B cell (primary cell): ENCODE measurements at regions not wholly inside any gene's neighbourhood (a gene's known extent, or its start where the extent isn't known, plus 50 kb on each side); places are given as distances from the start of the nearest gene placed in this dataset.

Experiments
- ATAC-seq: fragments of 200-7000 bp; cut with Tn5 transposase; one replicate; pipeline ENCODE4 v1.10.0; 2021; ENCODE audit warnings: low read depth, mild to moderate bottlenecking, moderate number of reproducible peaks, moderate library complexity
- CTCF ChIA-PET: fragments of 350-600 bp; sonication (Branson Sonifier 250); formaldehyde crosslinking; loops from one replicate; lab custom pipeline; 2021; ENCODE audit warnings: antibody characterized with exemption, inconsistent platforms; lab: Charles Lee
- POLR2A ChIA-PET: fragments of 350-600 bp; sonication (Branson Sonifier 250); formaldehyde crosslinking; loops from one replicate; lab custom pipeline; 2021; ENCODE audit warnings: antibody characterized with exemption; lab: Charles Lee
- DNase-seq: peaks from one replicate; pipeline ENCODE4 v3.0.0; 2013
- H2AFZ ChIP-seq: 2 replicates; pipeline ENCODE4 v1.6.1; 2012; ENCODE audit warnings: mild to moderate bottlenecking, low read depth, low read length; ENCODE audit not compliant: insufficient read depth, poor library complexity, severe bottlenecking
- H3K27ac ChIP-seq, 2 donors: 1 replicate in 1 of 2; 2 replicates in 1 of 2; pipeline ENCODE4 v1.5.1; 2012 to 2013; ENCODE audit warnings: low read length in 2 of 2, mild to moderate bottlenecking in 2 of 2, moderate library complexity in 1 of 2
- H3K27me3 ChIP-seq, 4 experiments: fragments of 200-600 bp in 1 of 4; sonication (generic) in 1 of 4; replicated peaks in 1 of 4; 1 replicate in 2 of 4; 2 replicates in 2 of 4; pipeline versions ENCODE4 v1.6.1 to v1.7.0; 2013 to 2016; ENCODE audit warnings: low read length in 3 of 4, mild to moderate bottlenecking in 2 of 4, mixed read lengths in 1 of 4, moderate library complexity in 1 of 4; ENCODE audit not compliant: insufficient read depth in 4 of 4, control insufficient read depth in 3 of 4; ENCODE audit errors: control extremely low read depth in 1 of 4
- H3K36me3 ChIP-seq, 2 experiments: replicated peaks in 1 of 2; 1 replicate in 1 of 2; 2 replicates in 1 of 2; pipeline versions ENCODE4 v1.6.1 to v1.7.1; 2013; ENCODE audit warnings: low read length in 1 of 2; ENCODE audit not compliant: insufficient read depth in 2 of 2, control insufficient read depth in 1 of 2; ENCODE audit errors: control extremely low read depth in 1 of 2, extremely low read depth in 1 of 2
- H3K4me1 ChIP-seq, 2 donors: fragments of 200-600 bp in 1 of 2; sonication (generic) in 1 of 2; 1 replicate in 1 of 2; 2 replicates in 1 of 2; pipeline versions ENCODE4 v1.5.1 to v1.6.1; 2013 to 2017; ENCODE audit warnings: low read length in 2 of 2; ENCODE audit not compliant: control insufficient read depth in 2 of 2, insufficient read depth in 2 of 2
- H3K4me2 ChIP-seq: replicated peaks from 2 replicates; pipeline ENCODE3; 2012; ENCODE audit warnings: mild to moderate bottlenecking, low read depth, low read length; ENCODE audit not compliant: poor library complexity, severe bottlenecking
- H3K4me3 ChIP-seq, 5 experiments: fragments of 200-600 bp in 1 of 5; sonication (generic) in 1 of 5; 1 replicate in 3 of 5; 2 replicates in 2 of 5; pipeline versions ENCODE4 v1.5.1 to v1.7.0; 2011 to 2016; ENCODE audit warnings: low read length in 4 of 5, mild to moderate bottlenecking in 4 of 5, low read depth in 2 of 5, control low read depth in 1 of 5, moderate library complexity in 1 of 5; ENCODE audit not compliant: insufficient read depth in 1 of 5; ENCODE audit errors: control extremely low read depth in 1 of 5, extremely low read depth in 1 of 5
- H3K79me2 ChIP-seq: fragments of 200-600 bp; sonication (generic); one replicate; pipeline ENCODE4 v1.6.0; 2016; ENCODE audit warnings: low read length; ENCODE audit not compliant: control insufficient read depth, insufficient read depth
- H3K9ac ChIP-seq: fragments of 200-600 bp; sonication (generic); 2 replicates; pipeline ENCODE4 v1.6.1; 2017; ENCODE audit warnings: mild to moderate bottlenecking, low read length, moderate library complexity
- H3K9me3 ChIP-seq, 3 donors: one replicate each; pipeline versions ENCODE4 v1.6.1 to v1.7.1; 2013; ENCODE audit warnings: low read length in 2 of 3; ENCODE audit not compliant: control insufficient read depth in 2 of 3, insufficient read depth in 1 of 3; ENCODE audit errors: control extremely low read depth in 1 of 3
- H4K20me1 ChIP-seq: 2 replicates; pipeline ENCODE4 v1.6.0; 2012; ENCODE audit warnings: mild to moderate bottlenecking, low read length; ENCODE audit not compliant: insufficient read depth, control insufficient read depth, poor library complexity, severe bottlenecking
- H3K27ac Mint-ChIP-seq: one replicate; pipeline ENCODE4 v1.8.0; 2021; ENCODE audit warnings: mixed read lengths
- H3K27me3 Mint-ChIP-seq: one replicate; pipeline ENCODE4 v1.8.0; 2021; ENCODE audit warnings: mixed read lengths
- H3K4me1 Mint-ChIP-seq: one replicate; pipeline ENCODE4 v1.8.0; 2021; ENCODE audit warnings: mixed read lengths
- H3K4me3 Mint-ChIP-seq: one replicate; pipeline ENCODE4 v1.8.0; 2021; ENCODE audit warnings: mixed read lengths
- H3K9me3 Mint-ChIP-seq: one replicate; pipeline ENCODE4 v1.8.0; 2022; ENCODE audit warnings: mixed read lengths; ENCODE audit not compliant: insufficient read depth
- EZH2 ChIP-seq: IDR thresholded peaks from 2 replicates; pipeline ENCODE4 v1.6.1; 2012; ENCODE audit warnings: borderline replicate concordance, low read depth, mild to moderate bottlenecking, moderate library complexity, low read length; ENCODE audit not compliant: insufficient read depth, poor library complexity, severe bottlenecking
- WGBS: methylation state at CpG from one replicate; pipeline ENCODE4 v1.1.5; 2013; ENCODE audit warnings: missing lambda C conversion rate; ENCODE audit not compliant: insufficient coverage; 5-methylcytosine and 5-hydroxymethylcytosine counted together
- intact Hi-C: fragments of 100-400 bp; cut with micrococcal nuclease; formaldehyde crosslinking; loops from one replicate; pipeline ENCODE4 v1.10.0; 2022
- TF ChIP-seq, protein P1 (sequence below): fragments of 200-600 bp; IDR thresholded peaks from one replicate; pipeline ENCODE4 v1.8.0; 2022; ENCODE audit warnings: antibody characterized with exemption, mild to moderate bottlenecking

DNA sequence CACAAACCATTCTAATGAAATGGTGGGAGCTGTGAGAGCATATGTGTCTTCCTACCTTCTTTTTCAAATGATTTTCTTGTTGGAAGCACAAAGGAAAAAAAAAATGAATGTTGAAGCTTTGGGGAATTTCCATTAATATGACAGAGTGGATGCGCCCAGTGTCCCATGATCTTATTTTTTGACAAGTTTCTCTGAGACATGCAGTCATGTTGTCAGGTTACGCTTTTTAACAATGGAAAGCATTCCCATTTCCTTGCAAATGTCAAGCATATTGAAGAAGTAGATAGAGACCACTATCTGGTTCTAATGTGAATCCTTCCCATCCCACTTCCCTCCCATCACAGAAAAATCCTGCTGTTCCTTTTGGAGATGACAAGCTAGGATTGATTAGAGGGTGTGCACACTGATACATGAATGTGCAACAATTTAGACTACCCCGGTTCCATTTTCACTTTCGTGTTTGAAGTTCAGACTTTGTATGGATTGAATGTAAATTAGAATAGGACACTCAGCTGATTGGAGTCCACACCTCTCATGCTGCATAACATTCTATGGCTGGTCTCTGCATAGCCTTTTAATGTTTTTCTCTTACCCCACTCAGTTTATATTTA is 919.4 kb downstream of the TLE4 start:
- ATAC-seq, result no peak
- peaks cover 0 to 6% (median 0%) of the 10 kb centered on the region in 3 donors for H3K9me3 ChIP-seq

DNA sequence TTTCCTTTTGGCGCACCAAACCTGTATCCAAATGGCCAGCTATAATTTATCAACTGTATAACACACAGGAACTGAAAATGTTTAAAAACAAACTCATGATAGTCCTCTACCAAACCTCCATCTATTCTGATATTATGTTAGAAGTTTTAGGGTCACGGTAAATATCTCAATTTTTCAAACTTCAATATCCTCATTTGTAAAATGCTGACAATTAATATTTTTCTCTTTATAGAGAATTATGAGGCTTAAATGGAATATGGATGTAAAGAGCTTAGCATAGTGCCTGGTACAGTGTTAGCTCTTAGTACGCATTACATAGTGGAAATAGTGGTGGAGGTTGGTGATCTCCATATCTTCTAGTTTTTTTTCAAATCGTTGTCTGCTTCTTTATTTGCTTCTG is 917.6 kb downstream of the TLE4 start:
- H3K4me1 ChIP-seq, result no peaks in the 10 kb centered on the region
- no peak overlapping the region for H3K4me2 ChIP-seq
- Mint-ChIP-seq H3K27me3 (no peaks in the 10 kb centered on the region), H3K9me3 (no peaks in the 10 kb centered on the region), H3K4me1 (no peaks in the 10 kb centered on the region), H3K27ac (no peak overlapping the region), H3K4me3 (no peak overlapping the region)
- TF ChIP-seq, protein P1, sequence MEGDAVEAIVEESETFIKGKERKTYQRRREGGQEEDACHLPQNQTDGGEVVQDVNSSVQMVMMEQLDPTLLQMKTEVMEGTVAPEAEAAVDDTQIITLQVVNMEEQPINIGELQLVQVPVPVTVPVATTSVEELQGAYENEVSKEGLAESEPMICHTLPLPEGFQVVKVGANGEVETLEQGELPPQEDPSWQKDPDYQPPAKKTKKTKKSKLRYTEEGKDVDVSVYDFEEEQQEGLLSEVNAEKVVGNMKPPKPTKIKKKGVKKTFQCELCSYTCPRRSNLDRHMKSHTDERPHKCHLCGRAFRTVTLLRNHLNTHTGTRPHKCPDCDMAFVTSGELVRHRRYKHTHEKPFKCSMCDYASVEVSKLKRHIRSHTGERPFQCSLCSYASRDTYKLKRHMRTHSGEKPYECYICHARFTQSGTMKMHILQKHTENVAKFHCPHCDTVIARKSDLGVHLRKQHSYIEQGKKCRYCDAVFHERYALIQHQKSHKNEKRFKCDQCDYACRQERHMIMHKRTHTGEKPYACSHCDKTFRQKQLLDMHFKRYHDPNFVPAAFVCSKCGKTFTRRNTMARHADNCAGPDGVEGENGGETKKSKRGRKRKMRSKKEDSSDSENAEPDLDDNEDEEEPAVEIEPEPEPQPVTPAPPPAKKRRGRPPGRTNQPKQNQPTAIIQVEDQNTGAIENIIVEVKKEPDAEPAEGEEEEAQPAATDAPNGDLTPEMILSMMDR, result no peak
- TF ChIP-seq EZH2, result no peak
- peaks cover 0 to 6% (median 0%) of the 10 kb centered on the region in 3 donors for H3K9me3 ChIP-seq
- intact Hi-C loops, result no loop called here
- H3K79me2 ChIP-seq, result no peaks in the 10 kb centered on the region
- H3K4me3 ChIP-seq, result no peak overlapping the region
- no peaks in the 10 kb centered on the region for H3K36me3 ChIP-seq
- WGBS, result no CpG with 5 or more reads among the region's 4 CpGs
- ATAC-seq (no peak), DNase-seq (no peak)
- H3K9ac ChIP-seq, result no peak overlapping the region
- no peaks in the 10 kb centered on the region for H4K20me1 ChIP-seq
- no peak overlapping the region for H2AFZ ChIP-seq
- no peaks in the 10 kb centered on the region for H3K27me3 ChIP-seq
- H3K27ac ChIP-seq, result no peak overlapping the region
- CTCF ChIA-PET, result no interaction called here
- POLR2A ChIA-PET, result no interaction called here

More for the DNA sequence above, 919.4 kb downstream of the TLE4 start:
- no peak overlapping the region for H3K27ac ChIP-seq
- DNase-seq, result no peak
- H3K9ac ChIP-seq, result no peak overlapping the region
- H3K4me2 ChIP-seq, result no peak overlapping the region
- no peaks in the 10 kb centered on the region for H3K79me2 ChIP-seq
- TF ChIP-seq, protein P1, result no peak
- TF ChIP-seq EZH2, result no peak
- Mint-ChIP-seq H3K27me3 (no peaks in the 10 kb centered on the region), H3K4me3 (no peak overlapping the region), H3K27ac (no peak overlapping the region), H3K4me1 (no peaks in the 10 kb centered on the region), H3K9me3 (peaks cover 4% of the 10 kb centered on the region)
- H3K4me3 ChIP-seq, result no peak overlapping the region
- no peaks in the 10 kb centered on the region for H3K36me3 ChIP-seq
- WGBS, result no CpG with 5 or more reads among the region's 4 CpGs
- ChIA-PET POLR2A (no interaction called here), CTCF (no interaction called here)
- H2AFZ ChIP-seq, result no peak overlapping the region
- no peaks in the 10 kb centered on the region for H3K4me1 ChIP-seq
- intact Hi-C loops, result no loop called here
- no peaks in the 10 kb centered on the region for H3K27me3 ChIP-seq
- no peaks in the 10 kb centered on the region for H4K20me1 ChIP-seq
